Sciatic nerve (tissue), 2 donors: ENCODE measurements at regions not wholly inside any gene's neighbourhood (a gene's known extent, or its start where the extent isn't known, plus 50 kb on each side); places are given as distances from the start of the nearest gene placed in this dataset.

Experiments
- ATAC-seq: fragments of 200-7000 bp; cut with Tn5 transposase; one replicate; pipeline ENCODE4 v1.9.1; 2020; ENCODE audit warnings: mild to moderate bottlenecking, moderate library complexity
- DNase-seq: peaks from one replicate; pipeline ENCODE4 v3.0.0-alpha.2; 2020; ENCODE audit warnings: low spot score
- intact Hi-C: fragments of 100-400 bp; cut with DNase I; formaldehyde crosslinking; loops from one replicate; pipeline ENCODE4 v1.14.2; 2022
- donor health status: DM: no; HTN: no; CAD: no.
- donor health status: DM: no; HTN: no; CAD: no.

GRCh38 chr2:139165041-139165440 lies 384.9 kb upstream of the NXPH2 start:
- DNase-seq (no peak), ATAC-seq (no peak)
- intact Hi-C loops: no loop called here

- ATAC-seq (no peak), DNase-seq (no peak)
- intact Hi-C loops: no loop called here
These were observed 382.8 kb upstream of the NXPH2 start for GRCh38 chr2:139162957-139163356.

- DNase-seq (no peak), ATAC-seq (no peak)
- intact Hi-C loops: no loop called here
These were observed 382.3 kb upstream of the NXPH2 start for GRCh38 chr2:139162456-139162855.

- intact Hi-C loops: no loop called here
- no peak for ATAC-seq
These were observed 380.6 kb upstream of the NXPH2 start for GRCh38 chr2:139160836-139161235.

GRCh38 chr2:139159177-139159576 lies 379.0 kb upstream of the NXPH2 start:
- ATAC-seq: no peak
- DNase-seq: no peak
- intact Hi-C loops: no loop called here

More at GRCh38 chr2:139160836-139161235, 380.6 kb upstream of the NXPH2 start:
- DNase-seq: no peak

- intact Hi-C loops: no loop called here
- DNase-seq (no peak), ATAC-seq (no peak)
These were observed 376.5 kb upstream of the NXPH2 start for GRCh38 chr2:139156730-139157129.

- ATAC-seq: no peak
- intact Hi-C loops: no loop called here
These were observed 375.8 kb upstream of the NXPH2 start for GRCh38 chr2:139155991-139156390.

GRCh38 chr2:139142252-139142880 lies 362.2 kb upstream of the NXPH2 start:
- intact Hi-C loops: no loop called here
- DNase-seq (no peak), ATAC-seq (no peak)

More at GRCh38 chr2:139155991-139156390, 375.8 kb upstream of the NXPH2 start:
- DNase-seq: no peak

- intact Hi-C loops: no loop called here
- ATAC-seq: no peak
- no peak for DNase-seq
These were observed 344.1 kb upstream of the NXPH2 start for GRCh38 chr2:139124271-139124670.

GRCh38 chr2:139123795-139124194 lies 343.6 kb upstream of the NXPH2 start:
- ATAC-seq (no peak), DNase-seq (no peak)
- intact Hi-C loops: no loop called here

- ATAC-seq: no peak
- intact Hi-C loops: no loop called here
- no peak for DNase-seq
These were observed 342.5 kb upstream of the NXPH2 start for GRCh38 chr2:139122711-139123158.

- DNase-seq (no peak), ATAC-seq (no peak)
- intact Hi-C loops: no loop called here
These were observed 319.5 kb upstream of the NXPH2 start for GRCh38 chr2:139099721-139100120.

GRCh38 chr2:139098961-139099360 lies 318.8 kb upstream of the NXPH2 start:
- intact Hi-C loops: no loop called here
- DNase-seq (no peak), ATAC-seq (no peak)

- no peak for ATAC-seq
- intact Hi-C loops: no loop called here
These were observed 302.9 kb upstream of the NXPH2 start for GRCh38 chr2:139083121-139083520.

GRCh38 chr2:139080244-139080643 lies 300.1 kb upstream of the NXPH2 start:
- DNase-seq (no peak), ATAC-seq (no peak)
- intact Hi-C loops: no loop called here

More at GRCh38 chr2:139083121-139083520, 302.9 kb upstream of the NXPH2 start:
- no peak for DNase-seq

- ATAC-seq (no peak), DNase-seq (no peak)
- intact Hi-C loops: no loop called here
These were observed 299.1 kb upstream of the NXPH2 start for GRCh38 chr2:139079311-139079710.

GRCh38 chr2:139078376-139078775 lies 298.2 kb upstream of the NXPH2 start:
- ATAC-seq (no peak), DNase-seq (no peak)
- intact Hi-C loops: no loop called here

GRCh38 chr2:139077099-139077737 lies 297.0 kb upstream of the NXPH2 start:
- DNase-seq (no peak), ATAC-seq (no peak)
- intact Hi-C loops: no loop called here

- ATAC-seq: no peak
- intact Hi-C loops: no loop called here
- DNase-seq: no peak
These were observed 287.7 kb upstream of the NXPH2 start for GRCh38 chr2:139067874-139068273.

GRCh38 chr2:139067072-139067471 lies 286.9 kb upstream of the NXPH2 start:
- no peak for DNase-seq
- intact Hi-C loops: no loop called here
- ATAC-seq: no peak

- no peak for DNase-seq
- intact Hi-C loops: no loop called here
- ATAC-seq: no peak
These were observed 284.0 kb upstream of the NXPH2 start for GRCh38 chr2:139064159-139064558.
